Stimulated activated naive CD8-positive, alpha-beta T cell treated with anti-CD3 and anti-CD28 coated beads, Interleukin-15, Interleukin-2, amounts not matched to agents 100 ng/mL and 50 ng/mL, for 24 hours (primary cell): ENCODE measurements at regions not wholly inside any gene's neighbourhood (a gene's known extent, or its start where the extent isn't known, plus 50 kb on each side); places are given as distances from the start of the nearest gene placed in this dataset.

ENCODE experiments used
- H3K27ac Mint-ChIP-seq: one replicate; pipeline ENCODE4 v1.8.0; 2021; ENCODE audit warnings: mild to moderate bottlenecking, mixed read lengths
- H3K27me3 Mint-ChIP-seq: one replicate; pipeline ENCODE4 v1.8.0; 2021; ENCODE audit warnings: mixed read lengths
- H3K36me3 Mint-ChIP-seq: one replicate; pipeline ENCODE4 v1.8.0; 2021; ENCODE audit warnings: low read depth, mixed read lengths
- H3K4me1 Mint-ChIP-seq: one replicate; pipeline ENCODE4 v1.8.0; 2021; ENCODE audit warnings: low read depth, mixed read lengths
- H3K4me3 Mint-ChIP-seq: one replicate; pipeline ENCODE4 v1.8.0; 2021; ENCODE audit warnings: mild to moderate bottlenecking, mixed read lengths
- H3K9me3 Mint-ChIP-seq: one replicate; pipeline ENCODE4 v1.8.0; 2021; ENCODE audit warnings: mixed read lengths

- Mint-ChIP-seq H3K27ac (no peak overlapping the region), H3K4me1 (no peaks in the 10 kb centered on the region), H3K27me3 (no peaks in the 10 kb centered on the region), H3K4me3 (no peak overlapping the region), H3K9me3 (no peaks in the 10 kb centered on the region), H3K36me3 (no peaks in the 10 kb centered on the region)
Measured at GRCh38 chr1:14529475-14529874, 69.0 kb upstream of the KAZN start.

DNA sequence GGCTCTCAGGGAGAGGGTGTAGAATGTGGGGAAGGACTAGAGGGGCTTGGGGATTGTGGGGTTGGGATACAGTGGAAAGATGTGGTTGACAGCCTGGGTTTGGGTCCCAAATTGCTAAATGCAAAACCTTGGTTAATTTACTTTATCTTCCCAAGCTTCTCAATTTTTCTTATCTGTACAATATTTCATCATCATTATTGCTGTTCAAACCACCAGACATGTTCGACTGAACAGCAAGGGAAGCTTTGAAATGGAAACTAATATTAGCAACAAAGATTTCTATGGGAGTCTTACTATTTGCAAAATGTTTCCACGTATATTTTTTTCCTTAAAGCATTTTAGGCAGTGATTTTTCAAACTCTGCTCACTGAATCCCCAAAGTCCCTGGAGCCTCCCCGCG, 67.0 kb upstream of the KAZN start:
- H3K4me1 Mint-ChIP-seq: no peaks in the 10 kb centered on the region
- no peak overlapping the region for H3K4me3 Mint-ChIP-seq
- H3K9me3 Mint-ChIP-seq: no peaks in the 10 kb centered on the region
- no peak overlapping the region for H3K27ac Mint-ChIP-seq
- no peaks in the 10 kb centered on the region for H3K36me3 Mint-ChIP-seq
- H3K27me3 Mint-ChIP-seq: peaks cover 5% of the 10 kb centered on the region

DNA sequence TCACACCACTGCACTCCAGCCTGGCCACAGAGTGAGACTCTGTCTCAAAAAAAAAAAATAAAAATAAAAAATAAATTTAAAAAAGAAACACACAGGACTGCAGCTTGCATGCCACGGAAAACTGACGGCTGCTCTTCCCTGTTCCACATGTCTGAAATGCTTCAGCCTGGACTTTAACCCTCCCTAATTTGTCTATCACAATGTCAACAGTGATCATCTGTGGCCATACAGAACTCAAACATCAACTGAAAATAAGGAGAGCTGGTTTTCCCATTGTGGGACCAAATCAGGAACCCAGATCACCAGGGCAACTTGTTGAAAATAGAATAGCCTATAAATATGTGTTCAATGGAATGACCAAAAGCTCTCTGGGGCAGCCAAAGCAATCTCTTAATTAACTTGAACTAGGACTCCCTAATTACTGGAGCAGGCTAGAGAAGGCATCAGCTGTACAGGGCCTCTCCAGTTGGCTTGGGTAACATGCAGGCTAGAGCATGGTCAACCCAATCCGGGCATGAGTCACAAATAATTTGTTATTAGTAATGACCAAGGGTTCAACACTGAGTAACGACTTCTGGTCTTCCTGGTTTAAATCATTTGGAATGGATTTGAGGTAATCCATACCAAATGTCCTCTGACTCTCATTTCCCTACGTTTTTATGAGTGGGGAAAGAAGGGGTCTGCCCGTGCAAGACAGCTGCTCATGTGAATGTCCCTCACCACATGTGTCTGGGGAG, 62.7 kb upstream of the KAZN start:
- no peaks in the 10 kb centered on the region for H3K36me3 Mint-ChIP-seq
- no peak overlapping the region for H3K4me3 Mint-ChIP-seq
- peaks cover 5% of the 10 kb centered on the region for H3K27me3 Mint-ChIP-seq
- H3K4me1 Mint-ChIP-seq: no peaks in the 10 kb centered on the region
- no peaks in the 10 kb centered on the region for H3K9me3 Mint-ChIP-seq
- no peak overlapping the region for H3K27ac Mint-ChIP-seq

- H3K27ac Mint-ChIP-seq: no peak overlapping the region
- no peak overlapping the region for H3K4me3 Mint-ChIP-seq
- no peaks in the 10 kb centered on the region for H3K9me3 Mint-ChIP-seq
- peaks cover 13% of the 10 kb centered on the region for H3K27me3 Mint-ChIP-seq
- no peaks in the 10 kb centered on the region for H3K36me3 Mint-ChIP-seq
- no peaks in the 10 kb centered on the region for H3K4me1 Mint-ChIP-seq
Measured at GRCh38 chr1:14538335-14538734, 60.1 kb upstream of the KAZN start.

DNA sequence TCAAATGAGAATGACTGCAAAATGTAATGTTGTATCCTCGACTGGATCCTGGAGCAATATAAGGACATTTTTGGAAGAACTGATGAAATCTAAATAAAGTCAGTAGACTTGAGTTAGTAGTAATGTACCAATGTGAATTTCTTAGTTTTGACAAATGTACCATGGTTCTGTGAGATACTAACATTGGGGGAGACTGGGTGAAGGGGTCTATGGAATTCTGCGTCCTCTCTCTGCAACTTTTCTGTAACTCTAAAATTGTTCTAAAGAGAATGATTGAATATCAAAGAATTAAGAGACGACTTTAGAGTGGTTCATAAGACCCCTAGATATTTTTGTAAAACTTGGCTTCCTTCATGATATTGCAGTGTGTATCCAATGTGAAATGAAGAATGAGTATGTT, 59.2 kb upstream of the KAZN start:
- Mint-ChIP-seq H3K9me3 (no peaks in the 10 kb centered on the region), H3K27ac (no peak overlapping the region), H3K4me1 (no peaks in the 10 kb centered on the region), H3K36me3 (no peaks in the 10 kb centered on the region), H3K27me3 (peaks cover 13% of the 10 kb centered on the region), H3K4me3 (no peak overlapping the region)

DNA sequence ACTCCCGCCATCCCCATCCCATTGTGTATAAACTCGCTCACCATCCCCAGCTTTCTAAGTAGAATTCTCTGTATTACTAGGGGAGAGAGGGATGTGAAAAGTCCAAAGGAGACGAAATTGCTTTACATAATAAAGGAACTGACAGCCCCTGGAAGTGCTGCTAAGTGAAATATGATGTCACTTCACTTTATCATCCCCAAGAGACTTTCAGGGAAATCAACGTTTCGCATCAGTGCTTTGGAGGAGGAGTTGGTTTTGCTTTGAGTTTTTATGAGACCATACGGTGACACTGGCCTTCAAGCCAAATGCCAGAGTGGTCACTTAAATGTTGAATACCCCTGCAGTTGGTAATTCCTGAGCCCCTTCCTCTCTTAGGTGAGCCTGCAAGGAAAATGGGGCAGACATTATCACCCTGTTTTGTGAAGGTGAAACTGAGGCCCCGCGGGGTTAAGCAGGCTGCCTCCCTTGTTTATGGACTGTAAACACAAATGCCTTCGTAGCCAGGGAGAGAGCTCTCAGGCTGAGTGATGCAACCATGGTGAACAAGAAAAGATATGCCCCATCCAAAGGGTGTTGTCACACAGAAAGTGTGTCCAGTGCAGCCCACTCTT, 58.4 kb upstream of the KAZN start:
- no peak overlapping the region for H3K4me3 Mint-ChIP-seq
- H3K36me3 Mint-ChIP-seq: no peaks in the 10 kb centered on the region
- no peaks in the 10 kb centered on the region for H3K4me1 Mint-ChIP-seq
- H3K27me3 Mint-ChIP-seq: peaks cover 14% of the 10 kb centered on the region
- H3K27ac Mint-ChIP-seq: no peak overlapping the region
- H3K9me3 Mint-ChIP-seq: no peaks in the 10 kb centered on the region

GRCh38 chr1:14541348-14541747, 57.1 kb upstream of the KAZN start:
- Mint-ChIP-seq H3K4me1 (no peaks in the 10 kb centered on the region), H3K4me3 (no peak overlapping the region), H3K9me3 (no peaks in the 10 kb centered on the region), H3K27me3 (peaks cover 24% of the 10 kb centered on the region), H3K27ac (no peak overlapping the region), H3K36me3 (no peaks in the 10 kb centered on the region)

- Mint-ChIP-seq H3K36me3 (no peaks in the 10 kb centered on the region), H3K4me3 (no peak overlapping the region), H3K27ac (no peak overlapping the region), H3K9me3 (no peaks in the 10 kb centered on the region), H3K27me3 (peaks cover 32% of the 10 kb centered on the region), H3K4me1 (no peaks in the 10 kb centered on the region)
Measured at GRCh38 chr1:14543191-14543840, 55.2 kb upstream of the KAZN start.

DNA sequence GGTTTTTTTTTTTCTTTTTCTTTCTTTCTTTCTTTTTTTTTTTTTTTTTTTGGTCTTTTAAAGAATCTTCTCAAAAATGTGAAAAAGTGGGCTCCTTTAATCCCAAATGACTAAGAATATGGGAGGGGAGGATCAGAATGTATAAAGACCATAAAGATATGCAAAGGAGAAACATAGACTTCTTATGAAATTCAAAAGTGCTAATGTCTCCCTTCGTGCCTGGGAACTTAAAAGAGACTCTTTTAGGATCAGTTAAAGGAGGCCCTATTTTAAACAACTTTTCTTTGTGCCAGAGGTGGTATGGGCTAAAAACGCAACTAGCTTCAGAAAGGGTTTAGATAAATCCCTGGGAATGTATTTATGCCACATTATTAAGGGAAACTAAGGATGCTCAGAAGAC, 54.2 kb upstream of the KAZN start:
- Mint-ChIP-seq H3K4me1 (no peaks in the 10 kb centered on the region), H3K36me3 (no peaks in the 10 kb centered on the region), H3K27ac (no peak overlapping the region), H3K27me3 (peaks cover 32% of the 10 kb centered on the region), H3K4me3 (no peak overlapping the region), H3K9me3 (no peaks in the 10 kb centered on the region)

DNA sequence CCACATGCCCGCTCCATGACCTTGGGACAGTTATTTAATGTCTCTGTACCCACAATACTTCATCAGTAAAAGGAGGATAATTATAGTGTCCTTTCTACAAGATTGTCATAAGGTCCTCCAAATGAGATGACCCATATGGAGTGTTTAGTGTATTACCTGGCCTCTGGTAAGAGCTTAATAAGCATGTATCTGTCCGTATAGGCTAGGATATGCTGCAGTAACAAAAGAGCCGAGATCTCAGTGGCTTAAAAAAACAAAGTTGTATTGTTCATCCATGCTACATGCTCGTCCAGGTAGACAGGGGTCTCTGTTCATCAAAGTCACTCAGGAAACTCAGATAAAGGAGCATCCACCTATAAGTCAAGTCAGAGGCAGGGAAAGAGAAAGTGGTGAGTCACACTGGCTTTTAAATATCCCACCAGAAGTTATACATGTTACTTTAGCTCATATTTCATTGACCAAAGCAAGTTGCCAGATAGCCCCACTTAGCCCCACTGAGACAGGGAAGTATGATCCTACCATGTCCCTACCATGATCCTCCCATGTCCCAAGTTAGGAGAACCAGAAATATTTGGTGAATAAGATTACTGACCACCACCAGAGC, 53.0 kb upstream of the KAZN start:
- Mint-ChIP-seq H3K4me1 (no peaks in the 10 kb centered on the region), H3K4me3 (no peak overlapping the region), H3K27me3 (peaks cover 41% of the 10 kb centered on the region), H3K27ac (no peak overlapping the region), H3K9me3 (no peaks in the 10 kb centered on the region), H3K36me3 (no peaks in the 10 kb centered on the region)

DNA sequence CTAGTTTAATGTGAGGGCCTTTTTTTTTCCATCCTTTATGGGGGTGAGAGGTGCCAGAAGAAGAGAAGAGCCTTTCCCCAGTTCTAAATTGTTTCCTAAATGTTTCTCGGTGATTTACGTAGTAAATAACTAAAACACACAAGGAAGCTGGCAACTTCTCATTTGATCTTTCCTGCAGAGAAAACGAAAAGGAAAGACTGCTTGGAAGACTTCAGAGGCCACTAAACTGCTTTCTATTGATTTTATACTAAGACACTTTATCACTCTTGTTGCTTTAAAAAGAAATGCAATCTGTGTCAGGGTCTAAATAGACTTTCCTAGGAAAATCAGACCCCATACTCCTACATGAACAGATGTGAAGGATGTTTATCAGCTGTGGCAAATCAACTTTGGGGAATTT, 52.1 kb upstream of the KAZN start:
- Mint-ChIP-seq H3K4me3 (no peak overlapping the region), H3K4me1 (no peaks in the 10 kb centered on the region), H3K27ac (no peak overlapping the region), H3K36me3 (no peaks in the 10 kb centered on the region), H3K27me3 (peaks cover 43% of the 10 kb centered on the region), H3K9me3 (no peaks in the 10 kb centered on the region)
